Kidney tubule cell (primary cell): ENCODE measurements at regions not wholly inside any gene's neighbourhood (a gene's known extent, or its start where the extent isn't known, plus 50 kb on each side); places are given as distances from the start of the nearest gene placed in this dataset.
A peak's percentile ranks its signal among the peaks of the same experiment; 100 is the strongest.

Source experiments
- DNase-seq: peaks from one replicate; pipeline ENCODE4 v3.0.0-alpha.2; 2018; ENCODE audit warnings: low spot score

DNA sequence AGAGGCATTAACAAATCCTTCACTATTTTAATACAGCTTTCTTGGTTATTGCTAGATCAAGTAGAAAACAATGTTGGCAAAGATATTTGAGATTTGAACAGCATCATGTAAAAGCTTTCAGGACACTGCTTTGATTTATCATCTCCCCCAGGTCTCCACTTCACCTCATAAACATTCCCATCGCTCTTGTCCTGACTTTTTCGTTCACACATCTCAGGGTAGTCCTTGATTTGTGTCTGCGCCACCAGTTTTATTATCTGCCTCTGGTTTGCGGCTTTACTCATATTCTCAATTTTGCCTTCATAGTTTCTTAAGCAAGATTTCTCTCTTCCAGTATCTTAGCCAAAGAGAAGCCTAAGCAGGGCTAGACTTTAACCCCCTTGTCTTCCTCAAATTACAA, 63.5 kb upstream of the ROR1 start:
- DNase-seq, result no peak

DNA sequence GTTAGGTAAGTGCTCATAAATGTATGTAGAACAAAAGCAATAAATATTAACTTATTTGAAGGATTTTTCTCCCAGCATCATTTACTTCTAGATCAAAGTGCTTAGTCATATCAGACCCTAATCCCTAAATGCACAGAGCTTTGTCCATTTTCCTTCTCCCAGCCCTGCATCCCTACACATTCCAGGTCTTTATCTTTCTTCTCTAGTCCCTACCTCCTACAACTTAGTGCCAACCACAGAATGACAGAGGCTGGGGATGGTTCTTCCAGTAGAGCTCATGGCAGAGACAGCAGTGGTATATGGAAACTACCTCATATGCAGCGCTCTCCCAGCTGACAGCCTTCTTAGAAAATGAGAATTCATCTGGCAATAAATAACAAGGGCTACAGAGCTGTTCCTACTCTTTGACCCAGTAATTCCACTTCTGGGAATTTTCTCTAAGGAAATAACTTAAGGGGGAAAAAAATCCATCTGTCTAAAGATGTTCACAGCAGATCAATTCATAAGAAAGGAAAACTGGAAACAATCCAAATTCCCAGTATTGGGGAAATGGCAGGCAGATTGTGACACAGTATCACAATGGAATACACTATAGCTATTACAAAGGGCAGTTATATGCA, 62.9 kb upstream of the ROR1 start:
- DNase-seq, result no peak

DNA sequence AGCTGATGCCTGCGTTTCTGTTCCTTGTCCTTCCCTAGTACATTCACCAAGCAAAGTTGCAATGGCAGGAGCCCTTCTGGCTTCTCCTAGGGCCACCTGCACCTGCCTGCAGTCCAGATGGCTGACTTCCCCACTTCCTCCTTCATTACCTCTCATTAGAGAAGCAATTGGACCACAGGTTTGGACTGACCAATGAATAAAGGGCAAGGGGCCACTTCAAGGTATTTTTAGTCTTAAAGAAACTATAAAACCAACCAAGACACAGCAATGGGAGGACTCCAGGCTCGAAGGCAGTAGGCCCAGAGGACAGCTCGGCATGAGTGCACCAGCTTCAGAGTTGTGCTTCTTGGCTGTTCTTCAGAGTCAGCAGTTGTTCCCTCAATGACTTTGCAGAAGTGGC, 60.8 kb upstream of the ROR1 start:
- no peak for DNase-seq

DNA sequence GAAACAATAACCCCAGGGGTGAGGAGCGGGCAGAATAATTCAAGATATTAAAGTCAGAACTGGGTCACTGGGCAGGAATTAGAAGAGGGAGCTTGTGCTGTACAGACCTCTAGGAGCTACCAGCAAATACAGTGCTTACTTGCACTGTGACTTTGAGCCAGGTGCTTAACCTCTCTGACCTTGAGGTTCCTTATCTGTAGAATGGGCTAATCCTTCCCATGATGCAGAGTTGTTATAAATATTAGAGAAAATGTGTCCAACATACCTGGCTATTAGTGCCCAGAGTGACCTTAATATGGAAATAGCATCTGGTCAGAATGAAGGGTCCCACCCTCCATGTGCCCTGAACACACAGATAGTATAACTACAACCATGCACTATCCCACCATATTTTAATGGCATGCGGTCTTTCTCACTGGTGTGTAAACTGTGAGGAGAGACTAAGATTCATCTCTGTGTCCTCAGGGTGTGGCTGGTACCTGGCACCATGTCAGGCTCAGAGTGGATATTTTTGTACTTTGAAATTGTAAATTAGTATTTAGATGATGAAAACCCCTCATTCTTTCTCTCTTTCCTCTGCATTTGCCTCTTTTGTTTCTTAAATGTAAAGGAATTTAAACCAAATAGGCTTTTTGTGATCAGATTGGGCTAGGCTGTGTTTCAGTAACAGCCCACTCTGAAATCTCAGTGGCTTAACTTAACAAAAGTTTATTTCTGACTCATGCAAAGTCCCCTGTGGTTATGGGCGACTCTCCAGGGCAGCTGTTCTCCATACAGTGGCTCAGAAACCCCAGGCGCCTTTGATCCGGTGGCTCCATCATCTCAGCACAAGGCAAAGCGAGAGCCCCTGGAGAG, 60.0 kb upstream of the ROR1 start:
- DNase-seq, result peak; percentile 52

DNA sequence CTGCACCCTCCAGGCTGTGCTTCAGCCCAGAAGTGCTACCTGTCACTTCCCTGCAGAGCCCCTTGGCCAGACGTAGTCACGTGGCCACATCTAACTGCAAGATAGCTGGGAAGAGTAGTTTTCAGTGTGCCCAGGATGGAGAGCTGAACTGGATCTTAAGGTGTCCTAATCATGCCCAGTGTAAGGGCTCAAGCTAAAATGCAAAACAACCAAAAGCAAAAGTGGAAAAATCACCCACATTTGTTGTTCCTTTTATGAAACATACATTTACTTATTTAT, 59.4 kb upstream of the ROR1 start:
- DNase-seq, result no peak

DNA sequence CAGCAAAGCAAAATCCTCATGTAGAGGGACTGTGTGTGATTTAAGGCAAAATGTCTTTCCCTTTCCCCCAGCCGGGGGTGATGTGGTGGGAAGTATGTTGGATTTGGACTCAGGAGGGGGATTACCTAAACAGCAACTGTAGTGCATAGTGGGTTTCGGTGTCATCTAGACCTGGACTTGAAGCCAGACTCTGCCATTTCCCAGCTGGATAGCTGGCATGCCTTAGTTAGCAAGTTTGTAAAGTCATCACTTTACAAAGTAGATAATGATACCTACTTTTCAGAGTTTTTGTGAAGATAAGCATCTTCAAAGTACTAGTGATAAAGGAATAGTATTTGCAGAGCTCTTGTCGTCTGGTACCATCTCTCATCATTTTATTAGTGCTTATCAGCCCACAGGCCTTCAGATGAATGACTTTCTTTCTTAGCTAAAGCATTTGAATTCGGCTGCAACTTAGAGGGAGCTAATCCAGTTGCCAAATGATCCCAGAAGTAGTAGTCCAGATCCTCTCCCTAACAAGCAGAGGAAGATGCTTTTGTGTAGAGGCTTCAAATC, 56.2 kb upstream of the ROR1 start:
- DNase-seq, result no peak

DNA sequence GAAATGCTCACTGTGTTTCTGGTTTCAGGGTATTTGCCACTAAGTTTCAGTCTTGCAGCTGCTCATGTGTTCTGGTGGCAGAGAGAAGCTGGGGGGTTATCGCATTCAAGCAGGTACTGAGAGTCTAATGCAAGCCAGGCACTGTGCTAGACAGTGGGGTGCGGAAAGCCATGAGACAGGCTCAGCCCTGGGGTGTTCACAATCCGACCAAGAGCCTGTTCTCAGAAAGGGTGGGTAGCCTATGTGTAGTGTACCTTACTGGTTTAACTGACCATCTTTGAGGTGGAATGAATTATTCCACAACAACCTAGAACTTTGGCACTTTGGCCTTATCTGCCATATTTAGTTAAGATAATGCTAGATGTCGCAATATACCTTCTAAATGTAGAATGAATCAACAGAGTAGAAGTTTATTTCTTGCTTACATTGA, 55.3 kb upstream of the ROR1 start:
- DNase-seq, result no peak

DNA sequence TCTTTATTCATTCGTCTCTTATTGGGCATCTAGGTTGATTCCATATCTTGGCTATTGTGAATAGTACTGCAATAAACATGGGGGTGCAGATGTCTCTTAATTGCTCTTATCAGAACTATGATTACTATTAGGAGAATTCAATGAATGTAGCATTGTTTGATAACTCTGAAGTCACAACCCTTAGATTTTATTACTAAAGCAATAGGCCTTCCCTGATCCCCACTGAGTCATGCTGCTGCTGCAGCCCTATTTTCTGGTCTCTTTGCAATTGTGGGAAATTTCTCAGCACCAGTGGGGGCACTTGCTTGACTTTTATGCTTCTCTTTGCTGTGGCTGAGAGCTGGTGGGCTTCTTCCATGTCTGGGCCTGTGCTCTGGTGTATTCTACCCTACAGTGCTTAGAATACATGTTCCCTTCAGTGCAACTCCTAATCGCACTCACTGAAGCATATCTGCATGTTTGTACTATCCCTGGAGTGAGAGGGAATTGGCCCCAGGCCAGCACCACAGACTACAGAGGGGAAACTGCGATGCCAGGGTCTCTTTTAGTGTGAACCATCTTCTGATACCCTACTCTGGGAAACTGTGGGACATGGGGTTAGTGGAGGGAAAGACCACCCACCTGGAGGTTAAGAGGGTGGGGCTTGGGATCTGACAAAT, 52.2 kb upstream of the ROR1 start:
- DNase-seq, result peak; percentile 70

DNA sequence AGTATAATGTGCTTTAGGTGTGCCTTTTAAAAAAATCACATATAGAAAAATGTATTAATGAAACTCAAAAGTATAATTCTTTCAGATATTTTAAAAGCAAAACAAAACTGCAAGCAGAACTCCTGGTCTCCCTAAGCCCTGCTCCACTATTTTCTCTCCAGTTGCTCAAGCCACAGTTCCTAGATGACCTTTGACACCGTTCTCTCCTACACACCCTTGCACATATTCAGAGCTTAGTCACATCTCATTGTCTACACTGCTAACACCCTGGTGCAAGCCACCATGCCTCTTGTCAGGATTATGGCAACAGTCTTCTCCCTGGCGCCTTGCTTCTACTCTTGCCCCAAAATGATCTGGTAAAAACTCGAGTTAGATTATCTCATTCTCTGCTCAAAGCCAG, 50.2 kb upstream of the ROR1 start:
- peak; percentile 35 for DNase-seq
